ENCODE measurements at regions not wholly inside any gene's neighbourhood (a gene's known extent, or its start where the extent isn't known, plus 50 kb on each side); places are given as distances from the start of the nearest gene placed in this dataset.
"Not testable (repeated sequence)": the region's sequence is repeated elsewhere in the genome, so short reads cannot be mapped to it uniquely, and the experiment has no call there.

GRCh38 chr2:111606632-111607031, 277.4 kb downstream of the ANAPC1 start:
- TF ChIP-seq CTCF (IDR thresholded peaks at IDR 0.05; ENCODE audit: extremely low read depth in 1 of 2, insufficient read depth in 1 of 2, low read depth in 1 of 2, low read length in 2 of 2); GATA2 (IDR thresholded peaks at IDR 0.05; ENCODE audit: insufficient read depth, insufficient read length, low read depth, low read length); POLR2A (IDR thresholded peaks at IDR 0.05; ENCODE audit: low read depth, low read length); JUN (IDR thresholded peaks at IDR 0.05; ENCODE audit: borderline replicate concordance, insufficient read depth, insufficient read length, low read depth); MYC (IDR thresholded peaks at IDR 0.05; ENCODE audit: low read depth, low read length); EZH2 (IDR thresholded peaks at IDR 0.05; ENCODE audit: borderline replicate concordance, low read depth, low read length, severe bottlenecking); FOS (IDR thresholded peaks at IDR 0.05; ENCODE audit: borderline replicate concordance, insufficient read depth, low read length); POLR2AphosphoS5 (IDR thresholded peaks at IDR 0.05; ENCODE audit: insufficient read depth, low read depth, low read length): not testable (repeated sequence)
- TF ChIP-seq, protein P1, sequence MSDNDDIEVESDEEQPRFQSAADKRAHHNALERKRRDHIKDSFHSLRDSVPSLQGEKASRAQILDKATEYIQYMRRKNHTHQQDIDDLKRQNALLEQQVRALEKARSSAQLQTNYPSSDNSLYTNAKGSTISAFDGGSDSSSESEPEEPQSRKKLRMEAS (IDR thresholded peaks at IDR 0.05; ENCODE audit: insufficient read depth, insufficient read length) = not testable (repeated sequence)
